ENCODE measurements at regions not wholly inside any gene's neighbourhood (a gene's known extent, or its start where the extent isn't known, plus 50 kb on each side); places are given as distances from the start of the nearest gene placed in this dataset.

DNA sequence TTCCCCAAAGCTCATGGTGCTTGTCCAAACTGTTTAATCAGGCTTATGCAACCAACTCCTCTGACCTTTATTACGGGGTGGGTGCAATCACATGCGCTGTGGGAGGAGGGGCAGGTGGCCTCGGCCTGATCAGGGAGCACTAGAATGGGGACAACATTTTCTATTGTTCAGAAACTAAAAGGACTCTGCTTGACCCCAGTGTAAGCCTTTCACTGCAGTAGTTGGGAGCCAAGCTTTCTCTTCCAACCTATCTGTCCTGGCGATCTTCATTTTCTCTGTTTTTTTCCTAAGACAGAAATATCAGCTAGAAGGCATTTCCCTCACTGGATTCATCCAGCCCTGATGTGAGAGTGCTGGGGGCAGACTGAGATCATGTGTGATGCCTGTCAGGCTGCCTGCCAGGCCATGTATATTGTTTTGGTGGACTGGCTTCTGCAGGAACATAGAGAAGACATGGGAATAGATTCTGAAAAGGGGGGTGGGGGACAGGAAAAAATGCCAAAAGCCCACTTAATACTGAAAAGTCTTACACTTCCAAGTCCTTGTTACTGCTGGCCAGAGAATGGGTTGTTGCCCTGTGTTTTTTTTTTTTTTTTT, 627.0 kb upstream of the TBL1XR1 start (continued):
- TF ChIP-seq NR3C1 (CRISPR knock-in tag; IDR thresholded peaks at IDR 0.05) (no peak), ZBTB38 (CRISPR knock-in tag; IDR thresholded peaks at IDR 0.05) (peak; percentile 31; the same call in 1 of the 2 replicates), TOPORS (CRISPR knock-in tag; IDR thresholded peaks at IDR 0.05) (peak; percentile 81), GLI4 (CRISPR knock-in tag; IDR thresholded peaks at IDR 0.05; ENCODE audit: borderline replicate concordance) (no peak; the same call in 1 of the 2 replicates), NONO (IDR thresholded peaks at IDR 0.05) (no peak), NONO (CRISPR knock-in tag; conservative IDR thresholded peaks at IDR 0.05) (peak; percentile 87), ZNF747 (CRISPR knock-in tag; IDR thresholded peaks at IDR 0.05; ENCODE audit: borderline replicate concordance) (no peak), IRF2 (CRISPR knock-in tag; IDR thresholded peaks at IDR 0.05) (peak; percentile 76; the same call in 1 of the 2 replicates), POLR2G (IDR thresholded peaks at IDR 0.05; ENCODE audit: low read depth, low read length) (peak; percentile 41; the same call in 1 of the 2 replicates), MAZ (IDR thresholded peaks at IDR 0.05; ENCODE audit: borderline replicate concordance, low read depth, low read length) (peak; percentile 62; the same call in 1 of the 2 replicates), MAZ (CRISPR knock-in tag; IDR thresholded peaks at IDR 0.05; ENCODE audit: low read depth) (peak; percentile 71; the same call in 1 of the 2 replicates), ETV5 (CRISPR knock-in tag; IDR thresholded peaks at IDR 0.05; ENCODE audit: borderline replicate concordance) (peak; percentile 61; the same call in 1 of the 2 replicates), HMG20B (CRISPR knock-in tag; conservative IDR thresholded peaks at IDR 0.05) (peak; percentile 99), ZNF326 (CRISPR knock-in tag; IDR thresholded peaks at IDR 0.05; ENCODE audit: borderline replicate concordance) (no peak), ZNF282 (IDR thresholded peaks at IDR 0.05; ENCODE audit: partially characterized antibody) (no peak), REPIN1 (CRISPR knock-in tag; IDR thresholded peaks at IDR 0.05; ENCODE audit: borderline replicate concordance, low read depth) (peak; percentile 92; the same call in 1 of the 2 replicates), KDM2A (CRISPR knock-in tag; IDR thresholded peaks at IDR 0.05; ENCODE audit: borderline replicate concordance, low read depth) (0 out of 2 replicates have a peak, but pooled peaks have one; percentile 52), HOXA9 (CRISPR knock-in tag; IDR thresholded peaks at IDR 0.05; ENCODE audit: borderline replicate concordance) (no peak), ZBTB21 (CRISPR knock-in tag; IDR thresholded peaks at IDR 0.05) (no peak)
- TF ChIP-seq, protein P1, sequence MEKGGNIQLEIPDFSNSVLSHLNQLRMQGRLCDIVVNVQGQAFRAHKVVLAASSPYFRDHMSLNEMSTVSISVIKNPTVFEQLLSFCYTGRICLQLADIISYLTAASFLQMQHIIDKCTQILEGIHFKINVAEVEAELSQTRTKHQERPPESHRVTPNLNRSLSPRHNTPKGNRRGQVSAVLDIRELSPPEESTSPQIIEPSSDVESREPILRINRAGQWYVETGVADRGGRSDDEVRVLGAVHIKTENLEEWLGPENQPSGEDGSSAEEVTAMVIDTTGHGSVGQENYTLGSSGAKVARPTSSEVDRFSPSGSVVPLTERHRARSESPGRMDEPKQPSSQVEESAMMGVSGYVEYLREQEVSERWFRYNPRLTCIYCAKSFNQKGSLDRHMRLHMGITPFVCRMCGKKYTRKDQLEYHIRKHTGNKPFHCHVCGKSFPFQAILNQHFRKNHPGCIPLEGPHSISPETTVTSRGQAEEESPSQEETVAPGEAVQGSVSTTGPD (CRISPR knock-in tag; IDR thresholded peaks at IDR 0.05): peak; percentile 68; the same call in 1 of the 2 replicates
- TF ChIP-seq, protein P2, sequence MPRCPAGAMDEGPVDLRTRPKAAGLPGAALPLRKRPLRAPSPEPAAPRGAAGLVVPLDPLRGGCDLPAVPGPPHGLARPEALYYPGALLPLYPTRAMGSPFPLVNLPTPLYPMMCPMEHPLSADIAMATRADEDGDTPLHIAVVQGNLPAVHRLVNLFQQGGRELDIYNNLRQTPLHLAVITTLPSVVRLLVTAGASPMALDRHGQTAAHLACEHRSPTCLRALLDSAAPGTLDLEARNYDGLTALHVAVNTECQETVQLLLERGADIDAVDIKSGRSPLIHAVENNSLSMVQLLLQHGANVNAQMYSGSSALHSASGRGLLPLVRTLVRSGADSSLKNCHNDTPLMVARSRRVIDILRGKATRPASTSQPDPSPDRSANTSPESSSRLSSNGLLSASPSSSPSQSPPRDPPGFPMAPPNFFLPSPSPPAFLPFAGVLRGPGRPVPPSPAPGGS (CRISPR knock-in tag; IDR thresholded peaks at IDR 0.05): no peak
- TF ChIP-seq, protein P3, sequence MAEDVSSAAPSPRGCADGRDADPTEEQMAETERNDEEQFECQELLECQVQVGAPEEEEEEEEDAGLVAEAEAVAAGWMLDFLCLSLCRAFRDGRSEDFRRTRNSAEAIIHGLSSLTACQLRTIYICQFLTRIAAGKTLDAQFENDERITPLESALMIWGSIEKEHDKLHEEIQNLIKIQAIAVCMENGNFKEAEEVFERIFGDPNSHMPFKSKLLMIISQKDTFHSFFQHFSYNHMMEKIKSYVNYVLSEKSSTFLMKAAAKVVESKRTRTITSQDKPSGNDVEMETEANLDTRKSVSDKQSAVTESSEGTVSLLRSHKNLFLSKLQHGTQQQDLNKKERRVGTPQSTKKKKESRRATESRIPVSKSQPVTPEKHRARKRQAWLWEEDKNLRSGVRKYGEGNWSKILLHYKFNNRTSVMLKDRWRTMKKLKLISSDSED (CRISPR knock-in tag; IDR thresholded peaks at IDR 0.05): no peak
- TF ChIP-seq, protein P4, sequence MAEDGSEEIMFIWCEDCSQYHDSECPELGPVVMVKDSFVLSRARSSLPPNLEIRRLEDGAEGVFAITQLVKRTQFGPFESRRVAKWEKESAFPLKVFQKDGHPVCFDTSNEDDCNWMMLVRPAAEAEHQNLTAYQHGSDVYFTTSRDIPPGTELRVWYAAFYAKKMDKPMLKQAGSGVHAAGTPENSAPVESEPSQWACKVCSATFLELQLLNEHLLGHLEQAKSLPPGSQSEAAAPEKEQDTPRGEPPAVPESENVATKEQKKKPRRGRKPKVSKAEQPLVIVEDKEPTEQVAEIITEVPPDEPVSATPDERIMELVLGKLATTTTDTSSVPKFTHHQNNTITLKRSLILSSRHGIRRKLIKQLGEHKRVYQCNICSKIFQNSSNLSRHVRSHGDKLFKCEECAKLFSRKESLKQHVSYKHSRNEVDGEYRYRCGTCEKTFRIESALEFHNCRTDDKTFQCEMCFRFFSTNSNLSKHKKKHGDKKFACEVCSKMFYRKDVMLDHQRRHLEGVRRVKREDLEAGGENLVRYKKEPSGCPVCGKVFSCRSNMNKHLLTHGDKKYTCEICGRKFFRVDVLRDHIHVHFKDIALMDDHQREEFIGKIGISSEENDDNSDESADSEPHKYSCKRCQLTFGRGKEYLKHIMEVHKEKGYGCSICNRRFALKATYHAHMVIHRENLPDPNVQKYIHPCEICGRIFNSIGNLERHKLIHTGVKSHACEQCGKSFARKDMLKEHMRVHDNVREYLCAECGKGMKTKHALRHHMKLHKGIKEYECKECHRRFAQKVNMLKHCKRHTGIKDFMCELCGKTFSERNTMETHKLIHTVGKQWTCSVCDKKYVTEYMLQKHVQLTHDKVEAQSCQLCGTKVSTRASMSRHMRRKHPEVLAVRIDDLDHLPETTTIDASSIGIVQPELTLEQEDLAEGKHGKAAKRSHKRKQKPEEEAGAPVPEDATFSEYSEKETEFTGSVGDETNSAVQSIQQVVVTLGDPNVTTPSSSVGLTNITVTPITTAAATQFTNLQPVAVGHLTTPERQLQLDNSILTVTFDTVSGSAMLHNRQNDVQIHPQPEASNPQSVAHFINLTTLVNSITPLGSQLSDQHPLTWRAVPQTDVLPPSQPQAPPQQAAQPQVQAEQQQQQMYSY (CRISPR knock-in tag; IDR thresholded peaks at IDR 0.05): no peak
